Psoas muscle (tissue), 7 donors: ENCODE measurements at regions not wholly inside any gene's neighbourhood (a gene's known extent, or its start where the extent isn't known, plus 50 kb on each side); places are given as distances from the start of the nearest gene placed in this dataset.
"Not testable (repeated sequence)": the region's sequence is repeated elsewhere in the genome, so short reads cannot be mapped to it uniquely, and the experiment has no call there.

Experiments used
- ATAC-seq, 4 donors: fragments of 200-7000 bp; cut with Tn5 transposase; one replicate each; pipeline ENCODE4 v1.9.1; 2020; ENCODE audit warnings: moderate library complexity in 3 of 4, mild to moderate bottlenecking in 2 of 4
- DNase-seq, 2 donors: peaks; one replicate each; pipeline ENCODE4 v3.0.0-alpha.2; 2020
- H3K27ac ChIP-seq: fragments of 200-600 bp; one replicate; pipeline ENCODE4 v1.8.0; 2022
- H3K27me3 ChIP-seq, 3 donors: fragments of 200-600 bp in 1 of 3; one replicate each; pipeline versions ENCODE4 v1.6.1 to v1.8.0; 2013 to 2022; ENCODE audit warnings: low read length in 2 of 3, mild to moderate bottlenecking in 2 of 3, moderate library complexity in 1 of 3; ENCODE audit not compliant: insufficient read depth in 3 of 3
- H3K36me3 ChIP-seq, 2 donors: fragments of 200-600 bp in 1 of 2; one replicate each; pipeline versions ENCODE4 v1.6.1 to v1.8.0; 2013 to 2022; ENCODE audit warnings: low read depth in 1 of 2, mild to moderate bottlenecking in 1 of 2, moderate library complexity in 1 of 2; ENCODE audit not compliant: insufficient read depth in 1 of 2
- H3K4me1 ChIP-seq: fragments of 200-600 bp; one replicate; pipeline ENCODE4 v1.8.0; 2022
- H3K4me3 ChIP-seq: fragments of 200-600 bp; one replicate; pipeline ENCODE4 v1.8.0; 2022; ENCODE audit warnings: mild to moderate bottlenecking
- H3K9me3 ChIP-seq: fragments of 200-600 bp; one replicate; pipeline ENCODE4 v1.8.0; 2022
- WGBS, 3 donors: extraction: QIAGEN DNeasy Blood & Tissue Kit; methylation state at CpG; one replicate each; pipeline versions ENCODE4 v1.1.6 to v1.1.7; 2013; 5-methylcytosine and 5-hydroxymethylcytosine counted together
- intact Hi-C, 2 donors: fragments of 100-400 bp; cut with DNase I; formaldehyde crosslinking; loops; one replicate each; pipeline versions ENCODE4 v1.11.0 to v1.14.2; 2022
- TF ChIP-seq, protein P1 (sequence below): fragments of 200-600 bp; IDR thresholded peaks from one replicate; pipeline ENCODE4 v1.8.0; 2022; ENCODE audit warnings: antibody characterized with exemption
- donor health status: healthy with polysubstance abuse.
- donor health status: DM: no; HTN: no; CAD: no; lungs with moderate emphysema.
- donor health status: Bipolar disorder and iron deficiency.
- donor health status: healthy.
- donor health status: DM: yes; HTN: yes; CAD: no.
- donor health status: DM: no; HTN: no; CAD: no.
- donor health status: DM: yes; HTN: yes; CAD: no.

DNA sequence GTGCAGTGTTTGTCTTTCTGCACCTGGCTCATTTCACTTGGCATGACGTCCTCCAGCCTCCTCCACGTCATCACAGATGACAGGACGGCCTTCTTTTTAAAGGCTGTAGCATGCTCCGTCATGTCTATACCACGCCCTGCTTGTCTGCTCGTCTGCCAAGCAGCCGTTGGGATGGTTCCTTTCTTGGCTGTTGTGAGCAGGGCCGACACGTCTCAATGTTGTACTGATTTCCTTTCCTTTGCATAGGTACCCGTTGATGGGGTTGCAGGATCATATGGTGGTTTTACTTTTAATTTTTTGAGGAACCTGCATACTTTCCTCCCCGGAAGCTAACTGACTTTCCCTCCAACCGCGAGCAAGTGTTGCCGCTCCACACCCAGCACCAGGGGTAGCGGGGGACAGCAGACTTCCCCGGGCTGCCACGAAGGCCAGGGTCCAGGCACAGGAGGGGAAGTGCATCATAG lies 212.2 kb upstream of the ZNF469 start:
- WGBS, 3 donors: 75 to 83% (median 81%) methylated on average over 17 of the region's 17 CpGs
- Histone ChIP-seq H3K9me3 (no peaks in the 10 kb centered on the region), H3K4me1 (no peaks in the 10 kb centered on the region), H3K4me3 (no peak overlapping the region), H3K36me3 (no peaks in the 10 kb centered on the region), H3K27me3 (peaks cover 0 to 28% (median 3%) of the 10 kb centered on the region in 3 donors), H3K27ac (no peak overlapping the region)
- ATAC-seq: no peak
- no peak for DNase-seq
- TF ChIP-seq, protein P1, sequence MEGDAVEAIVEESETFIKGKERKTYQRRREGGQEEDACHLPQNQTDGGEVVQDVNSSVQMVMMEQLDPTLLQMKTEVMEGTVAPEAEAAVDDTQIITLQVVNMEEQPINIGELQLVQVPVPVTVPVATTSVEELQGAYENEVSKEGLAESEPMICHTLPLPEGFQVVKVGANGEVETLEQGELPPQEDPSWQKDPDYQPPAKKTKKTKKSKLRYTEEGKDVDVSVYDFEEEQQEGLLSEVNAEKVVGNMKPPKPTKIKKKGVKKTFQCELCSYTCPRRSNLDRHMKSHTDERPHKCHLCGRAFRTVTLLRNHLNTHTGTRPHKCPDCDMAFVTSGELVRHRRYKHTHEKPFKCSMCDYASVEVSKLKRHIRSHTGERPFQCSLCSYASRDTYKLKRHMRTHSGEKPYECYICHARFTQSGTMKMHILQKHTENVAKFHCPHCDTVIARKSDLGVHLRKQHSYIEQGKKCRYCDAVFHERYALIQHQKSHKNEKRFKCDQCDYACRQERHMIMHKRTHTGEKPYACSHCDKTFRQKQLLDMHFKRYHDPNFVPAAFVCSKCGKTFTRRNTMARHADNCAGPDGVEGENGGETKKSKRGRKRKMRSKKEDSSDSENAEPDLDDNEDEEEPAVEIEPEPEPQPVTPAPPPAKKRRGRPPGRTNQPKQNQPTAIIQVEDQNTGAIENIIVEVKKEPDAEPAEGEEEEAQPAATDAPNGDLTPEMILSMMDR: no peak
- intact Hi-C loops: no loop called here

DNA sequence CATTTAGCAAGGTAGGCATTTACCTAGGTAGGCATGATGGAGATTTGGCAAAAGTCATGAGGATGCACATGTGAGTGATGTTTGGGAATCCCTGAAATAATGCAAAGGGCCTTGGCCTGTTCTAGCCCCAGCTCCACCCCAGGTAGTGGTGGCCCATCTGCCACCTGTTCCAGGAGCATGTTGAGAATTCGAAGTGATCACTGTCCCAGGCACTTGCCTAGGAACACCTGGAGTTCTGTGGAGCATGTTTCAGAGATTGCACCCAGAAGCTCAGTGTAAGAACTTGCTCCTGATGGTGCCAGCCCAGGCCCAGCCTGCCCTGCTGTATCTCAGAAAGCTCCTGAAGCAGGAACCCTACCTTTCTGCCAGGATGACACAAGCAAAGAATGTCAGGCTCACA lies 211.6 kb upstream of the ZNF469 start:
- H3K4me1 ChIP-seq, H3K36me3 ChIP-seq, H3K27ac ChIP-seq, intact Hi-C loops, ATAC-seq, H3K9me3 ChIP-seq, DNase-seq, H3K4me3 ChIP-seq: not testable (repeated sequence)
- peaks cover 0 to 28% (median 3%) of the 10 kb centered on the region in 3 donors for H3K27me3 ChIP-seq
- WGBS, 3 donors: 85 to 96% (median 95%) methylated on average over 1 of the region's 1 CpG

DNA sequence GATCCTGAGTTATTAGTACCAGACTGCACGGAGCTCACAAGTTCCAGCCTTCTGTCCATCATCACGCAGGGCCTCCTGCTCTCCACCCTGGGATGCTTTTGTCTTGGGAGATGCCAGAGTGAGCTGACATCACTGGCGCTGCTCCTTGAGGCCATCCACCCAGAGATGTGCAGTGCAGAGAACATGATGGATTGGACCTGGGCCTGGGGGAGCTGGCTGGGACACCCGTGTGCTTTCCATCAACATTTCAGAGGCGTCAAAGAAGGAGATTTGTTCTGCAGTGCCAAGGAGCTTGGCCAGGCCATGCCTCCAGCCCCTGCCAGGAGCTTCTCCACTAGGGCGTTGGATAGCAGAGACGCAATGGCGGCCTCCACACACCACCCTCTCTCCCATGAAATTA lies 206.6 kb upstream of the ZNF469 start:
- H3K27ac ChIP-seq, intact Hi-C loops, H3K4me1 ChIP-seq, ATAC-seq, H3K36me3 ChIP-seq, H3K9me3 ChIP-seq, H3K4me3 ChIP-seq, DNase-seq: not testable (repeated sequence)
- 82 to 85% (median 84%) methylated on average over 3 of the region's 8 CpGs for WGBS, 3 donors
- H3K27me3 ChIP-seq: peaks cover 0 to 15% (median 0%) of the 10 kb centered on the region in 3 donors

DNA sequence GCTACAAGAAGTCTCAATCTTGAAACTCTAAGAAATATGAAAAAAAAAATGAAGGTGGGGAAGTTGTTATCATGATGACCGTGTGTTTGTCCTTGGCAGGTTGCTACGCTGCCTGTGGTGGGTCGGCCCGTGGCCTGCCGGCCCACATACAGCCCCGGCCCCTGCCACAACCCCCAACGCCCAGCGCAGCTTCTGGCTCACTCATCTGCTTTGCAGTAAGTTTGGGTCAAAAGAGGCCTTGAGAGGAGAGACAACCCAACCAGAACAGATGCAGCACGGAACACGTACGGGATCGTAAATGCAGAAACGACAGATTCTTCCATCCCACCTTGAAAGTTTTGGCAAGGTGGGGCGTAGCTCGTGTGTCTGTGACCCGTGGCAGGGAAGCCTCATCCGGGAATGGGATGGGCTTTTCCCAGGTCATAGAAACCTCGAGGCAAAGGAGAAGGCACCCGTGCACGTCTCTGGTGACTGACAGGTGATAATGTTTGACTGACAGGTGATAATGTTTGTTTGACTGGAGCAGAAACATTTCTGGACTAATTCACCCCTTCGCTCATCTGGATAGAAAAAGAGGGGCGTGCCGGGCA lies 206.1 kb upstream of the ZNF469 start:
- DNase-seq, ATAC-seq, H3K27ac ChIP-seq, H3K4me1 ChIP-seq, H3K9me3 ChIP-seq, H3K36me3 ChIP-seq, intact Hi-C loops, H3K4me3 ChIP-seq: not testable (repeated sequence)
- 83 to 87% (median 84%) methylated on average over 23 of the region's 23 CpGs for WGBS, 3 donors
- peaks cover 0 to 11% (median 0%) of the 10 kb centered on the region in 3 donors for H3K27me3 ChIP-seq

DNA sequence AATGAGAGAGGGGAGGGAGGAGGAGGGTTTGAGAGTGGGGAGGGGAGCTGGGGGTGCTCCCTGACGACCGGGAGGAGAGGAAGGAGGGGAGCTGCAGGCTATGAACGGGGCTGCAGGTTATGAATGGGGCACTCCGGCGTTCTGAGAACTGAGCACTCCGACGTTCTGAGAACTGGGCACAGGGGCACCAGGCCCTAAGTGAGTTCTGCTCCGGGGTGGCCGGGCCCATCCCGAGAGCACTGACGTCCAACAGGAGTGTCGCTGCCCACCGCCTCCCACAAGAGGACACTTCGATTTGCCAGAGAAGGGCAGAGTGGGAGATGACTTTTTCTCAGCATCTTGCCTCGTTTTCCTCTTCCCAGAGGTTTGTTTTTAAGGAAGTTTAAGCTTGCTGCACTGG lies 204.5 kb upstream of the ZNF469 start:
- ATAC-seq, H3K4me1 ChIP-seq, H3K4me3 ChIP-seq, H3K27ac ChIP-seq, intact Hi-C loops, DNase-seq, H3K36me3 ChIP-seq, H3K27me3 ChIP-seq, H3K9me3 ChIP-seq: not testable (repeated sequence)
- 81 to 91% (median 86%) methylated on average over 15 of the region's 15 CpGs for WGBS, 3 donors

DNA sequence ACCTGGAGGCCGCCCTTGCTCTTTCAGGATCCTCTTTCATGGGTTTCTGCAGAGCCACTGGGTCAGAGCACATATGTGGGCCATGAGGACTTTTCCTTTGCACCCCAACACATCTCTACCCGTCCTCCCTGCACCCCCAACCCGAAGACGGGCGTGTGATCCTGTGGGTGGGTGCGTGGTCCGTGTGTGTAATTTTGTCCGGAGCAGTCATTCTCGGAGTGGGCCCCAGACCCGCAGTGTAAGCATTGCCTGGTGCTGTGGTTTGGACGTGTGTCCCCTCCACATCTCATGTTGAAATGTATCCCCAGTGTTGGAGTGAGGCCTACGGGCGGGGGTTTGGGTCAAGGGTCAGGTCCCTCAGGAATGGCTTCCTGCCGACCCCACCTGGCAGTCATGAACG lies 203.9 kb upstream of the ZNF469 start:
- DNase-seq, H3K4me1 ChIP-seq, H3K4me3 ChIP-seq, ATAC-seq, H3K9me3 ChIP-seq, intact Hi-C loops, H3K27me3 ChIP-seq, H3K27ac ChIP-seq, H3K36me3 ChIP-seq: not testable (repeated sequence)
- WGBS, 3 donors: 75 to 77% (median 76%) methylated on average over 15 of the region's 15 CpGs

DNA sequence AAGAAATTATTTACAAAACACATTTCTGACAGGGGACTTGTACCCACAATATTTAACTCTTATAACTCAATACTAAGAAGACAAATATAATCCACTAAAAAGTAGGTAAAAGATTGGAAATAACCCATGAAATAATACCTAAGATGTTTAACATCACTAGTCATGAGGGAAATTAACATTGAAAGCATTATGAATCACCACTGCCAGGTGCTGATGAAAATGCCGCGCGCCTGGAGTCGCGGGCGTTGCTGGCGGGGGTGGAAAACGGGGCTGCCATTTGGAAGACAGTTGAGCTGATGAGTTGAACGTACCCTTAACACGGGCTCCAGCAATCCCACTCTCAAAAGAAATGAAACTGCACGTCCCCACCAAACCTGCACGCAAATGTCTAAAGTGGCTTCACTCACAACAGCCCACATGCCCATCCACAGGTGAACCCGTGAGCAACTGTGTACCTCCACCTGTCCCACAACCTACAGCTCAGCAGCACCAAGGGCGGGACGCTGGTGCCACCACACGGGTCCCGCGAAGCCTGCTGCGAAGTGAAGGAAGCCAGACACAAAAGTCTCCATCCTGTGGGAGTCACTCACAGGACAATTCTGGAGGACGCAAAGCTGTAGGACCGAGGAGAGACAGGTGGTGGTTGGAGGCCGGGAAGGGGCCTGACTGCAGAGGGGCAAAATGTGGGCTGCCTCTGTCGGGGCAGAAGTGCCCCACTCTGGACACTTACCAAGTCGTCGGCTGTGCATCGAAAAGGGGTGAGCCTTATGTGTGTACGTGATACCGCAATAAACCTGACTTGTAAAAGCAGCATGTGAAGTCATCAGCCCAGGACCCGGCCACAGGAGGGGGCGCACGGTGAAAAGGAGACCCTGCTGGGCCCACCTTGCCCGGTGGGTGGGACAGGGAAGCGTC lies 199.5 kb upstream of the ZNF469 start:
- H3K36me3 ChIP-seq, H3K27me3 ChIP-seq, H3K9me3 ChIP-seq, H3K4me1 ChIP-seq, ATAC-seq, DNase-seq, intact Hi-C loops, H3K4me3 ChIP-seq, H3K27ac ChIP-seq: not testable (repeated sequence)
- WGBS, 3 donors: 84 to 85% (median 84%) methylated on average over 33 of the region's 33 CpGs

DNA sequence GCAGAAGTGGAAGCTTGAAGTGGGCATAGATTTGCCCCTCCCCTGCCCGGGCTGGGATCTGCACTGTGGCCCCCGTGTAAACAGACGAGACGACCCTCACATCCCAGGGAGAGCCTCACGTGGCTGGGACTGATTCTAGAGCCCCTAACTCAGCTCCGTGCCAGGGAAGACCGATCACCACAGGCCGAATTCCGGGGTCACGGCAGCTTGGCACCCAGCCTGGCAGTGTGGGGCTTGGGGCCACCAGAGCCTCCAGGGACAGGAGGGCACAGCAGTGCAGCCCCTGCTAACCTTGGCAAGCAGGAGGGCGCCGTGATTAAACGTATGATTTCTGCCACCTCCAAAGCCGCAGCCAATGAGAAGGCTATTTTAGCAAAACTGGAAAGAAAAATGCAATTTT lies 198.7 kb upstream of the ZNF469 start:
- H3K4me1 ChIP-seq, H3K4me3 ChIP-seq, intact Hi-C loops, H3K9me3 ChIP-seq, DNase-seq, ATAC-seq, H3K27me3 ChIP-seq, H3K27ac ChIP-seq, H3K36me3 ChIP-seq: not testable (repeated sequence)
- 47 to 75% (median 54%) methylated on average over 6 to 10 of the region's 14 CpGs for WGBS, 3 donors

DNA sequence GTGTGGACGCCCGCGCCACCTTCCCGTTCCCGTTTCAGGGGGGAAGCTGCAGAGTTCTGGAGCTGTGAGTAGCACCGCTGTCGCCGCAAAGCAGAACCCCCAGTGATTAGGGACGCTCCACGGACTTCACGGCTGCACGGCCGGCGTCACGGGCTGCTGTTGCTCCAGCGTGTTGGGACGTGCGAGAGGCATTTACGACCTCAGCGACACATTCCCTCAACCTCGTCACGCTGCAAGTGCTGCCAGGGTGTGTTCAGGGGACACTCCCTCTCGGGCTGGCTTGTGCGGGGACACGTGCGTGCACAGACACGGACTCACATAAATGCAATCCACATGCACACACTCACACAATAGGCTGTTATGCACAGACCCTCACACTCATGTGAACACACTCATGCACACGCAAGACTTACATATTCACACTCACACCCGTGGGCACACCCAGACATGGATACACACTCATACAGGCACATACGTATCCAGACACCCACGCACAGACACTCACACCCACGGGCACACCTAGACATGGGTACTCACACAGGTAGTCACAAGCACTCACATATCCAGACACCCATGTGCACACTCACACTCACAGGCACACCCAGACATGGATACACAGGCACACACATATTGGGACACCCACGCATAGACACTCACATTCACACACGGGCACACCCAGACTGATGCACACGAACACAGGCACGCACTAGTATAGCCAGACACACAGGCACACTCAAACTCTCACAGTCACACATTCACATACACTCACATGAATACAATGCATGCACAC lies 198.0 kb upstream of the ZNF469 start:
- H3K9me3 ChIP-seq, intact Hi-C loops, H3K4me1 ChIP-seq, H3K27ac ChIP-seq, H3K4me3 ChIP-seq, H3K27me3 ChIP-seq, DNase-seq, ATAC-seq, H3K36me3 ChIP-seq: not testable (repeated sequence)
- 59 to 67% (median 63%) methylated on average over 26 to 33 of the region's 36 CpGs for WGBS, 3 donors

DNA sequence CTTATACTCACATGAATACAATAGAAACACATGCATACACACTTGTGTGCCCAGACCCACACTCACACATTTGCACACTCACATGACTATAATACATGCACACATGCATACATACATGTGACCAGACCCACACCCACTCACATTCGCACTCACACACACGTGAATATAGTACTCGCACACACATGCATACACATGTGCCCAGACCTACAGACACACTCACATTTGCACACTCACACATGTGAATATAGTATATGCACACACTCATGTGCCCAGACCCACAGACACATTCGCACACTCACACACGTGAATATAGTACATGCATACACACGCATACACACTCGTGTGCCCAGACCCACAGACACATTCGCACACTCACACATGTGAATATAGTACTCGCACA lies 197.4 kb upstream of the ZNF469 start:
- DNase-seq, H3K27ac ChIP-seq, H3K4me1 ChIP-seq, H3K36me3 ChIP-seq, ATAC-seq, H3K4me3 ChIP-seq, intact Hi-C loops, H3K27me3 ChIP-seq, H3K9me3 ChIP-seq: not testable (repeated sequence)
- WGBS, 3 donors: 96 to 99% (median 96%) methylated on average over 7 to 9 of the region's 9 CpGs
